SK-N-SH treated with all-trans-retinoic acid at 6 μM for 48 hours (cell line): ENCODE measurements at regions not wholly inside any gene's neighbourhood (a gene's known extent, or its start where the extent isn't known, plus 50 kb on each side); places are given as distances from the start of the nearest gene placed in this dataset.

Experiments
- CSDC2 ChIP-seq: fragments of 250-450 bp; sonication (Bioruptor Pico); IDR thresholded peaks from 2 replicates; pipeline ENCODE4 v1.5.0; 2020; ENCODE audit warnings: mild to moderate bottlenecking, moderate library complexity
- ESRRG ChIP-seq: fragments of 250-450 bp; sonication (Bioruptor Pico); IDR thresholded peaks from 2 replicates; pipeline ENCODE4 v1.6.1; 2021; ENCODE audit warnings: mild to moderate bottlenecking
- ISL1 ChIP-seq: fragments of 250-450 bp; sonication (Bioruptor Pico); IDR thresholded peaks from 2 replicates; pipeline ENCODE4 v2.1.2; 2022; ENCODE audit warnings: mild to moderate bottlenecking, moderate library complexity
- OSR1 ChIP-seq: fragments of 250-450 bp; sonication (Bioruptor Pico); IDR thresholded peaks from 2 replicates; pipeline ENCODE4 v1.8.0; 2022; ENCODE audit warnings: moderate library complexity, mild to moderate bottlenecking, inconsistent platforms
- PPARA ChIP-seq: fragments of 250-450 bp; sonication (Bioruptor Pico); IDR thresholded peaks from 2 replicates; pipeline ENCODE4 v1.5.0; 2020; ENCODE audit warnings: mild to moderate bottlenecking, borderline replicate concordance
- SNAI2 ChIP-seq: fragments of 250-450 bp; sonication (Bioruptor Pico); IDR thresholded peaks from 2 replicates; pipeline ENCODE4 v1.5.0; 2020; ENCODE audit warnings: mild to moderate bottlenecking, moderate library complexity
- ZFP3 ChIP-seq: fragments of 250-450 bp; sonication (Bioruptor Pico); IDR thresholded peaks from 2 replicates; pipeline ENCODE4 v1.5.0; 2020; ENCODE audit warnings: mild to moderate bottlenecking, moderate library complexity
- ZFP30 ChIP-seq: fragments of 450-650 bp; formaldehyde crosslinking; IDR thresholded peaks from 2 replicates; pipeline ENCODE4 v1.5.0; 2022; ENCODE audit warnings: mild to moderate bottlenecking, moderate library complexity
- TF ChIP-seq, protein P1 (sequence below): fragments of 250-450 bp; sonication (Bioruptor Pico); IDR thresholded peaks from 2 replicates; pipeline ENCODE4 v1.5.1; 2020; ENCODE audit warnings: low read depth, mild to moderate bottlenecking, moderate library complexity
- TF ChIP-seq, protein P2 (sequence below): fragments of 250-450 bp; sonication (Bioruptor Pico); IDR thresholded peaks from 2 replicates; pipeline ENCODE4 v1.8.0; 2020; ENCODE audit warnings: mild to moderate bottlenecking, moderate library complexity, borderline replicate concordance

GRCh38 chr1:209483691-209484090 is 99.8 kb upstream of the CAMK1G start:
- TF ChIP-seq, protein P1, sequence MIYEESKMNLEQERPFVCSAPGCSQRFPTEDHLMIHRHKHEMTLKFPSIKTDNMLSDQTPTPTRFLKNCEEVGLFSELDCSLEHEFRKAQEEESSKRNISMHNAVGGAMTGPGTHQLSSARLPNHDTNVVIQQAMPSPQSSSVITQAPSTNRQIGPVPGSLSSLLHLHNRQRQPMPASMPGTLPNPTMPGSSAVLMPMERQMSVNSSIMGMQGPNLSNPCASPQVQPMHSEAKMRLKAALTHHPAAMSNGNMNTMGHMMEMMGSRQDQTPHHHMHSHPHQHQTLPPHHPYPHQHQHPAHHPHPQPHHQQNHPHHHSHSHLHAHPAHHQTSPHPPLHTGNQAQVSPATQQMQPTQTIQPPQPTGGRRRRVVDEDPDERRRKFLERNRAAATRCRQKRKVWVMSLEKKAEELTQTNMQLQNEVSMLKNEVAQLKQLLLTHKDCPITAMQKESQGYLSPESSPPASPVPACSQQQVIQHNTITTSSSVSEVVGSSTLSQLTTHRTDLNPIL (CRISPR knock-in tag): no peak
- no peak for TF ChIP-seq ZFP3 (CRISPR knock-in tag)
- TF ChIP-seq, protein P2, sequence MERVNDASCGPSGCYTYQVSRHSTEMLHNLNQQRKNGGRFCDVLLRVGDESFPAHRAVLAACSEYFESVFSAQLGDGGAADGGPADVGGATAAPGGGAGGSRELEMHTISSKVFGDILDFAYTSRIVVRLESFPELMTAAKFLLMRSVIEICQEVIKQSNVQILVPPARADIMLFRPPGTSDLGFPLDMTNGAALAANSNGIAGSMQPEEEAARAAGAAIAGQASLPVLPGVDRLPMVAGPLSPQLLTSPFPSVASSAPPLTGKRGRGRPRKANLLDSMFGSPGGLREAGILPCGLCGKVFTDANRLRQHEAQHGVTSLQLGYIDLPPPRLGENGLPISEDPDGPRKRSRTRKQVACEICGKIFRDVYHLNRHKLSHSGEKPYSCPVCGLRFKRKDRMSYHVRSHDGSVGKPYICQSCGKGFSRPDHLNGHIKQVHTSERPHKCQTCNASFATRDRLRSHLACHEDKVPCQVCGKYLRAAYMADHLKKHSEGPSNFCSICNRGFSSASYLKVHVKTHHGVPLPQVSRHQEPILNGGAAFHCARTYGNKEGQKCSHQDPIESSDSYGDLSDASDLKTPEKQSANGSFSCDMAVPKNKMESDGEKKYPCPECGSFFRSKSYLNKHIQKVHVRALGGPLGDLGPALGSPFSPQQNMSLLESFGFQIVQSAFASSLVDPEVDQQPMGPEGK (CRISPR knock-in tag): no peak
- no peak for TF ChIP-seq ZFP30
- TF ChIP-seq PPARA (CRISPR knock-in tag): no peak
- TF ChIP-seq CSDC2: no peak
- no peak for TF ChIP-seq ISL1
- no peak for TF ChIP-seq SNAI2 (CRISPR knock-in tag)
- no peak for TF ChIP-seq OSR1 (CRISPR knock-in tag)
- no peak for TF ChIP-seq ESRRG (CRISPR knock-in tag)
